ENCODE measurements at regions not wholly inside any gene's neighbourhood (a gene's known extent, or its start where the extent isn't known, plus 50 kb on each side); places are given as distances from the start of the nearest gene placed in this dataset.

DNA sequence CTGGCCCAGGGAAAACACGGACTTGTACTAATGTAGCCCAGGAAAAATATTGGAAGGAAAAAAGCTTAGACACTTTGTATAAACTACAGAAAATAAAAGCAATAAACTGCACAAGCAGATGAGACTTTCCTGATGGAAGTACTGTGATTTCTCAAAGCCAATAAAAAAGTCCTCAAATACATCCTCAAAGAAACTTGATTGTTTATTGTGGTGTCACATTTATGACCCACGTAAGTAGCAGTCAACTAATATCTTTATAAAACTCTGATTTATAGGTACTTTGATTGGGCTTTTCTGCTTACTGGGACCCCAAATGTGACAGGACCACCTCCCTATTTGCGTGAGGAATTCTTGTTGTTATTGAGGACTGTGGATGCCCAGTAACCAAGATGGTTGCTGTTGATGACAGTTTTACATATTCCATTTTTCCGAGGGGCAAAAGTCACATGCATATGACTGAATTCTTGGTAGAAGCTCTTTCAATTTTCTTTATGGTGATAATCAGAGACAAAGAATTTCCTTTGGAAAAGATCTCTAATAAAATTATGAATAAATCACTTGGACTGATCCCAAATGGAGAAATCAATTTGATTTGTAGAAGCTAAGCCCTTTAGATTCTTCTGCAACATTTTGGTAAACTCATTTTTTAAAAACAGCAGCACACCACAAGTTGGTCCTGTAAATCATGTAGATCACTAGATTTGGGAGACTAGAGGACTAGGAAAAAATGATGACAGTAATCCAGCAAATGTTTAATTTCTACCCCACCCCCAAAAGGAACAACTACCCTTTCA lies 159.0 kb upstream of the TSC22D2 start:
- ATAC-seq (no peak), DNase-seq (no peak)
- H3K9me3 ChIP-seq: no peaks in the 10 kb centered on the region
- H3K36me3 ChIP-seq (ENCODE audit: low read depth): no peaks in the 10 kb centered on the region
- intact Hi-C loops (cut with DNase I, micrococcal nuclease): no loop called here
- H3K4me3 ChIP-seq: no peak overlapping the region
- peaks cover 7% of the 10 kb centered on the region for H3K4me1 ChIP-seq (ENCODE audit: low read depth)
- TF ChIP-seq, protein P1, sequence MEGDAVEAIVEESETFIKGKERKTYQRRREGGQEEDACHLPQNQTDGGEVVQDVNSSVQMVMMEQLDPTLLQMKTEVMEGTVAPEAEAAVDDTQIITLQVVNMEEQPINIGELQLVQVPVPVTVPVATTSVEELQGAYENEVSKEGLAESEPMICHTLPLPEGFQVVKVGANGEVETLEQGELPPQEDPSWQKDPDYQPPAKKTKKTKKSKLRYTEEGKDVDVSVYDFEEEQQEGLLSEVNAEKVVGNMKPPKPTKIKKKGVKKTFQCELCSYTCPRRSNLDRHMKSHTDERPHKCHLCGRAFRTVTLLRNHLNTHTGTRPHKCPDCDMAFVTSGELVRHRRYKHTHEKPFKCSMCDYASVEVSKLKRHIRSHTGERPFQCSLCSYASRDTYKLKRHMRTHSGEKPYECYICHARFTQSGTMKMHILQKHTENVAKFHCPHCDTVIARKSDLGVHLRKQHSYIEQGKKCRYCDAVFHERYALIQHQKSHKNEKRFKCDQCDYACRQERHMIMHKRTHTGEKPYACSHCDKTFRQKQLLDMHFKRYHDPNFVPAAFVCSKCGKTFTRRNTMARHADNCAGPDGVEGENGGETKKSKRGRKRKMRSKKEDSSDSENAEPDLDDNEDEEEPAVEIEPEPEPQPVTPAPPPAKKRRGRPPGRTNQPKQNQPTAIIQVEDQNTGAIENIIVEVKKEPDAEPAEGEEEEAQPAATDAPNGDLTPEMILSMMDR (IDR thresholded peaks at IDR 0.05): no peak

- ATAC-seq: no peak
- peaks cover 7% of the 10 kb centered on the region for H3K4me1 ChIP-seq (ENCODE audit: low read depth)
- H3K4me3 ChIP-seq: no peak overlapping the region
- no peaks in the 10 kb centered on the region for H3K9me3 ChIP-seq
- TF ChIP-seq, protein P1 (IDR thresholded peaks at IDR 0.05): no peak
- intact Hi-C loops (cut with DNase I, micrococcal nuclease): no loop called here
- no peaks in the 10 kb centered on the region for H3K36me3 ChIP-seq (ENCODE audit: low read depth)
- DNase-seq: no peak
Observed at GRCh38 chr3:150248116-150248887, 159.8 kb upstream of the TSC22D2 start.

DNA sequence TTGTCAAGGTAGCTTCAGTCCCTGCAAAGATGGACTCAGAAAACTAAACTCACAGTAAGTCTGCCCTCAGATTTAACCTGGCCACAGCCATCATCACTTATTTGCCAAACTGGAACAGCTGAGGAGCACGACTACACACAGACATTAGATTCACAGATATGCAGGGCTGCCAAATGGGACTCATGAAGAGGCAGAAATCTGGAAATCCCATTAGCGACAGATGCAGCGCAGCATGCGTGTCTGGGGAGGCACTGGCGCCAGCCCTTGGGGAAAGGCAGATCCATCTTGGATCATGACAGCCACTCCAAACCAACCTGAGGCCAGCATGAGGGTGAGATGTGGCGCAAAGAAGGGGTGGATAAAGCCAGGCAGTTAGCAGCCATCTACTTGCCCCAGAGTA lies 160.7 kb upstream of the TSC22D2 start:
- intact Hi-C loops (cut with DNase I, micrococcal nuclease): no loop called here
- peaks cover 4% of the 10 kb centered on the region for H3K4me1 ChIP-seq (ENCODE audit: low read depth)
- no peak for DNase-seq
- ATAC-seq: no peak
- H3K36me3 ChIP-seq (ENCODE audit: low read depth): no peaks in the 10 kb centered on the region
- TF ChIP-seq, protein P1 (IDR thresholded peaks at IDR 0.05): no peak
- no peaks in the 10 kb centered on the region for H3K9me3 ChIP-seq
- no peak overlapping the region for H3K4me3 ChIP-seq

DNA sequence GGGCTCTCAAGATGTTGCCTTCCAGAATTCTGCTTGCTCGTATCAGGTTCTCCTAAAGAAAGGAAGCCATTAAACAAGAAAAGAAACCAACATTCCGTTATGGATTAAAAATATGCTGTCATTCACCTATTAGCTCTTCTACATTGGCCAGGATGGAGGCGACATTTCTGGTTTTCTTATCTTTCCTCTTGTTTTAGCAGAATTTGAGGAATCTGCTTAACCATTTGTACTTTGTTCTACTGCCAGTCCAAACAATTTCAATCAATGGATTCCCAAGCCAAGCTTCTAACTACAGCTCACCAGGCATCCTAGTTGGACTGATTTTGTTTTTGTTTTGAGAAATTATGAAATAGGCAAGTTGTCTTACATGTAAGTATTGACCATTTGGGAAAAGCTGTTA lies 164.6 kb upstream of the TSC22D2 start:
- ATAC-seq (no peak), DNase-seq (no peak)
- H3K4me3 ChIP-seq: no peak overlapping the region
- no peaks in the 10 kb centered on the region for H3K4me1 ChIP-seq (ENCODE audit: low read depth)
- intact Hi-C loops (cut with DNase I, micrococcal nuclease): no loop called here
- no peaks in the 10 kb centered on the region for H3K36me3 ChIP-seq (ENCODE audit: low read depth)
- TF ChIP-seq, protein P1 (IDR thresholded peaks at IDR 0.05): no peak
- no peaks in the 10 kb centered on the region for H3K9me3 ChIP-seq

DNA sequence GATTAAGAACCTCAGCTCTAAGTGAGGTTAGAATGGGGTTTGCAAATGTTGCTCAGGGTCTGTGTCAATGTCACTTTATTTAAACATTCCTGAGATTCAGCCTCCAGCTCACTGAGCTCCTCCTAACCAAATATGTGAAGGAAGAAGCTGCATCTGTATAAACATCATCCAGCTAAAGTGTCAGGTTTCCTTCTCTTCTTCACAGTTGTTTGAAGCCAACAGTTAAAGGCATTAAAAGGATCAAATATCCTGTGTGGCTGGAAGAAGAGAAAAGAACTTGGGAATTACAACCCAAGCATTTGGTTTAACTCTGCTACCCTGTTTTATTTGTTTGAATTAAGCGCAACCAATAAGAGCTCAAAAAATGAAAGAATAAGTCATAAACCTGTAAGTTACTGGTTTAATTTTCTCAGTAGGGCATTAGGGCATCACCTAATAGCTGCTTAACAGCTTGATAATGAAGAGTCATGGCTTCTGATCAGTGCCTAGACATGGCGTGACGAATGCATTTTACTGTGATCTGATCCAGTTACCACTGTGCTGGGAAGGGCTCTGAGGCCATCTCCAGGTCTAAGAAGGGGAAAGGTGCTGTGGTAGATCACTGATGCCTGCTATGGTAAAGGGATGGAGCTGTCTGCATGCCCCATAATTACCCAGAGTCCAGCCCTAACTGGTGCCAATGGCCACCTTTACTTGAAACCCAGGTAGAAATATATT lies 165.7 kb upstream of the TSC22D2 start:
- ATAC-seq (no peak), DNase-seq (no peak)
- no peaks in the 10 kb centered on the region for H3K9me3 ChIP-seq
- TF ChIP-seq, protein P1 (IDR thresholded peaks at IDR 0.05): no peak
- no peaks in the 10 kb centered on the region for H3K36me3 ChIP-seq (ENCODE audit: low read depth)
- H3K4me1 ChIP-seq (ENCODE audit: low read depth): no peaks in the 10 kb centered on the region
- no peak overlapping the region for H3K4me3 ChIP-seq
- intact Hi-C loops (cut with DNase I, micrococcal nuclease): no loop called here
